HFFc6 (cell line): ENCODE measurements at regions not wholly inside any gene's neighbourhood (a gene's known extent, or its start where the extent isn't known, plus 50 kb on each side); places are given as distances from the start of the nearest gene placed in this dataset.

Experiments
- DNase-seq: peaks from one replicate; pipeline ENCODE4 v3.0.0-alpha.2; 2018
- H3K27ac Mint-ChIP-seq: 2 replicates; pipeline ENCODE4 v1.8.0; 2020; ENCODE audit warnings: mild to moderate bottlenecking, mixed read lengths
- H3K27me3 Mint-ChIP-seq: 2 replicates; pipeline ENCODE4 v1.8.0; 2021; ENCODE audit warnings: mild to moderate bottlenecking, moderate library complexity, mixed read lengths; ENCODE audit not compliant: insufficient read depth
- H3K36me3 Mint-ChIP-seq: 2 replicates; pipeline ENCODE4 v1.8.0; 2021; ENCODE audit warnings: low read depth, mixed read lengths
- H3K4me1 Mint-ChIP-seq: 2 replicates; pipeline ENCODE4 v1.8.0; 2020; ENCODE audit warnings: low read depth, mixed read lengths
- H3K4me3 Mint-ChIP-seq: 2 replicates; pipeline ENCODE4 v1.8.0; 2020; ENCODE audit warnings: mild to moderate bottlenecking, moderate library complexity, mixed read lengths
- H3K9me3 Mint-ChIP-seq: 2 replicates; pipeline ENCODE4 v1.8.0; 2020; ENCODE audit warnings: mild to moderate bottlenecking, mixed read lengths
- CTCF ChIP-seq: fragments of 200-600 bp; sonication (generic); IDR thresholded peaks from 2 replicates; pipeline ENCODE4 v1.5.0; 2021; ENCODE audit warnings: antibody characterized with exemption, mild to moderate bottlenecking

DNA sequence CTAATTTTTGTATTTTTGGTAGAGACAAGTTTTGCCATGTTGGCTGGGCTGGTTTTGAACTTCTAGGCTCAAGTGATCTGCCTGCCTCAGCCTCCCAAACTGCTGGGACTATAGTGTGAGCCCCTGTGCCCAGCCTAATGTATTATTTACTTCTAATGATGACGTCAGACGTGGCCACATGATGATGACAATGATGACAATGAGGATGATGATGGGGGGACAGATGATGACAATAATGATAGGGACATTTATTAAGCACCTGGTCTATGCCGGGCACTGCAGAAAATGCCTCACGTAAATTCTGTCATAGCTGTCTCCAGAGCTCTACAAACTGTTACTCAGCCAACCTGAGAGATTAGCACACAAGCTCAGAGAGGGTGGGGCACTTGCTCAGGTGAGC is 169.3 kb downstream of the SHANK2 start:
- H3K36me3 Mint-ChIP-seq: no peaks in the 10 kb centered on the region
- H3K9me3 Mint-ChIP-seq: peaks cover 3% of the 10 kb centered on the region; the same call in 1 of the 2 replicates
- no peak overlapping the region for H3K4me3 Mint-ChIP-seq
- peaks cover 2% of the 10 kb centered on the region; the same call in 1 of the 2 replicates for H3K27me3 Mint-ChIP-seq
- H3K4me1 Mint-ChIP-seq: no peaks in the 10 kb centered on the region
- DNase-seq: no peak
- TF ChIP-seq CTCF: no peak
- H3K27ac Mint-ChIP-seq: no peak overlapping the region

DNA sequence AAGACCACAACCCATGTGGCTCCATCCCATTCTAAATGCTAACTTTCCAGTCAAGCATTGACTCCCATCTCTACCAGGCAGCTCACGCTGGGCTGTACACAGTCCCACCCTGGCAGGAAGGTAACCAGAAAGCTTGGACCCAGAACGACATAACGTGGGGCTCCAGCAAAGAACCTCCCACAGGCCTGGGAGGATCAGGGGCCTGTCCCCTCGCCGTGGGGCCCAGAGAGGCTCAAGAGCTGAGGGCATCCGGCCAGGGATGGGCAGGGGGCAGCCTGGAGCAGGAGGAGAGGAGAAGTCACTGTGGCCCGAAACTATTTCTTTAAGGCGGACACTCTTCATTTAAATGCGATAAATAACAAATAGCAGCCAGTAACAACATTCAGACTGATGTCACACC is 169.9 kb downstream of the SHANK2 start:
- Mint-ChIP-seq H3K27me3 (peaks cover 2% of the 10 kb centered on the region; the same call in 1 of the 2 replicates), H3K4me3 (no peak overlapping the region), H3K27ac (no peak overlapping the region), H3K4me1 (no peaks in the 10 kb centered on the region), H3K36me3 (no peaks in the 10 kb centered on the region), H3K9me3 (peaks cover 9% of the 10 kb centered on the region; the same call in 1 of the 2 replicates)
- TF ChIP-seq CTCF: no peak
- DNase-seq: no peak

- H3K4me3 Mint-ChIP-seq: no peak overlapping the region
- DNase-seq: no peak
- peaks cover 4% of the 10 kb centered on the region; the same call in 1 of the 2 replicates for H3K27me3 Mint-ChIP-seq
- H3K36me3 Mint-ChIP-seq: no peaks in the 10 kb centered on the region
- TF ChIP-seq CTCF: no peak
- H3K27ac Mint-ChIP-seq: no peak overlapping the region
- peaks cover 16% of the 10 kb centered on the region; the same call in 1 of the 2 replicates for H3K9me3 Mint-ChIP-seq
- no peaks in the 10 kb centered on the region for H3K4me1 Mint-ChIP-seq
These were observed 170.6 kb downstream of the SHANK2 start for GRCh38 chr11:71081704-71082230.

DNA sequence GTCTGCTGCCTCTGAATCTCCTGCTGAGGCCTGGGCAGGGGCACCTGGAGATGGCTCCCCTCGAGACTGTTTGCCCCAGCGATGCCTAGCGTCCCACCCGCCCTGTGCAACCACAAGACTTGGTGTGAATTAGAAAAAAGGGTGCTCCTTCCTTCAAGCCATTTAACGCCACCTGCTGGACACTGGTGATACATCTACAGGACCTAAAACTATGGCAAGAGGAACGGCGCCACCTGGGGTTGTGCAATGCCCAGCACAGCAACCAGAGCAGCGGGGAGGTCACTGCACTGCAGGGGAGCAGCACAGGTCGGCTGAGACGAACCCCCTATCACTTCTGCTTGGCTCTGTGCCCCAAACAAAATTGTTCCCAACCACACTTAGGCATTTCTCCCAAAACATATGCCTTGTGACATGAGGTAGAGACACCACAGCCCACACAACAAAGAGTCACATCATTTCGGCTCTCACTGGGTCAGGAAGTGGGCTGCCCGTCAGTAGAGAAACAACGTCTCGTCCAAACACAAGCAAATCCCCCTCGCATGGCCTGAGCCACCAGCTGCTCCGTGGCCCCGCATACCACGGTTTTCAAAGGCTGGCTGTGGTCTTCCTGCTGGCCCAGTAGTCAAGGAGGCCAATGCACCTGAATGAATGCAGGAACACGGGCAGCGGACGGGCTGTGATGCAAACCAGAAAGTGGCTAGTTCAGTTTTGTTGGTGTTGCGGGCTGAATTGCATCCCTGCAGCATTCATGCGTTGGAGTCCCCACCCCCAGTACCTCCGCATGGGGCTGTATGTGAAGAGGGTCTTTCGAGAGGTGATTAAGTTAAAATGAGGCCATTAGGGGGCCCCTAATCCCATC is 171.9 kb downstream of the SHANK2 start:
- DNase-seq: peak; percentile 59
- Mint-ChIP-seq H3K27ac (no peak overlapping the region), H3K9me3 (peaks cover 20% of the 10 kb centered on the region; the same call in 1 of the 2 replicates), H3K4me3 (no peak overlapping the region), H3K27me3 (peaks cover 5% of the 10 kb centered on the region; the same call in 1 of the 2 replicates), H3K4me1 (no peaks in the 10 kb centered on the region), H3K36me3 (no peaks in the 10 kb centered on the region)
- peak; percentile 83 for TF ChIP-seq CTCF

- no peak overlapping the region for H3K27ac Mint-ChIP-seq
- peaks cover 5% of the 10 kb centered on the region; the same call in 1 of the 2 replicates for H3K27me3 Mint-ChIP-seq
- no peaks in the 10 kb centered on the region for H3K4me1 Mint-ChIP-seq
- no peak overlapping the region for H3K4me3 Mint-ChIP-seq
- H3K9me3 Mint-ChIP-seq: peaks cover 20% of the 10 kb centered on the region; the same call in 1 of the 2 replicates
- TF ChIP-seq CTCF: no peak
- H3K36me3 Mint-ChIP-seq: no peaks in the 10 kb centered on the region
- DNase-seq: no peak
These were observed 172.6 kb downstream of the SHANK2 start for GRCh38 chr11:71079795-71080194.
